ENCODE measurements at regions not wholly inside any gene's neighbourhood (a gene's known extent, or its start where the extent isn't known, plus 50 kb on each side); places are given as distances from the start of the nearest gene placed in this dataset.

GRCh38 chr10:52434734-52435133 lies 120.7 kb downstream of the DKK1 start:
- TF ChIP-seq POLR2A (IDR thresholded peaks at IDR 0.05) = no peak
- TF ChIP-seq CTCF (IDR thresholded peaks at IDR 0.05) = no peak
